ENCODE measurements at regions not wholly inside any gene's neighbourhood (a gene's known extent, or its start where the extent isn't known, plus 50 kb on each side); places are given as distances from the start of the nearest gene placed in this dataset.

- Histone ChIP-seq H3K9ac (ENCODE audit: insufficient read depth, low read length) (no peak overlapping the region), H3K4me3 (replicated peaks in 1 of 4; ENCODE audit: control extremely low read depth in 1 of 4, insufficient read depth in 1 of 4, low read depth in 3 of 4, low read length in 4 of 4) (no peak overlapping the region), H3K9me3 (ENCODE audit: control insufficient read depth, insufficient read depth, low read depth, low read length) (no peaks in the 10 kb centered on the region), H4K20me1 (ENCODE audit: control insufficient read depth, extremely low read depth, insufficient read depth, low read length) (no peaks in the 10 kb centered on the region), H3K79me2 (ENCODE audit: control insufficient read depth, insufficient read depth, low read length) (no peaks in the 10 kb centered on the region), H2AFZ (ENCODE audit: low read length) (no peak overlapping the region), H3K27ac (ENCODE audit: insufficient read depth, low read length) (no peak overlapping the region), H3K36me3 (ENCODE audit: control insufficient read depth, insufficient read depth, low read length) (no peaks in the 10 kb centered on the region), H3K27me3 (ENCODE audit: control insufficient read depth, insufficient read depth, low read length) (no peaks in the 10 kb centered on the region), H3K4me2 (ENCODE audit: extremely low read depth, insufficient read depth, low read length) (no peak overlapping the region), H3K4me1 (ENCODE audit: control insufficient read depth, extremely low read depth, insufficient read depth, low read length) (no peaks in the 10 kb centered on the region)
- TF ChIP-seq CTCF (conservative IDR thresholded peaks at IDR 0.05 in 1 of 2, IDR thresholded peaks at IDR 0.05 in 1 of 2; ENCODE audit: low read depth in 1 of 2, low read length in 2 of 2) (no peak), EZH2 (IDR thresholded peaks at IDR 0.05; ENCODE audit: low read length, missing control alignments) (no peak)
- DNase-seq (ENCODE audit: low read depth in 2 of 2) = no peak
Observed at GRCh38 chr1:5235355-5235899, 581.0 kb downstream of the AJAP1 start.

- Histone ChIP-seq H3K4me3 (replicated peaks in 1 of 4; ENCODE audit: control extremely low read depth in 1 of 4, insufficient read depth in 1 of 4, low read depth in 3 of 4, low read length in 4 of 4) (no peak overlapping the region), H3K79me2 (ENCODE audit: control insufficient read depth, insufficient read depth, low read length) (no peaks in the 10 kb centered on the region), H2AFZ (ENCODE audit: low read length) (no peak overlapping the region), H3K9ac (ENCODE audit: insufficient read depth, low read length) (no peak overlapping the region), H4K20me1 (ENCODE audit: control insufficient read depth, extremely low read depth, insufficient read depth, low read length) (no peaks in the 10 kb centered on the region), H3K4me1 (ENCODE audit: control insufficient read depth, extremely low read depth, insufficient read depth, low read length) (no peaks in the 10 kb centered on the region), H3K27me3 (ENCODE audit: control insufficient read depth, insufficient read depth, low read length) (no peaks in the 10 kb centered on the region), H3K36me3 (ENCODE audit: control insufficient read depth, insufficient read depth, low read length) (no peaks in the 10 kb centered on the region), H3K9me3 (ENCODE audit: control insufficient read depth, insufficient read depth, low read depth, low read length) (no peaks in the 10 kb centered on the region), H3K4me2 (ENCODE audit: extremely low read depth, insufficient read depth, low read length) (no peak overlapping the region), H3K27ac (ENCODE audit: insufficient read depth, low read length) (no peak overlapping the region)
- TF ChIP-seq EZH2 (IDR thresholded peaks at IDR 0.05; ENCODE audit: low read length, missing control alignments) (no peak), CTCF (conservative IDR thresholded peaks at IDR 0.05 in 1 of 2, IDR thresholded peaks at IDR 0.05 in 1 of 2; ENCODE audit: low read depth in 1 of 2, low read length in 2 of 2) (no peak)
- DNase-seq (ENCODE audit: low read depth in 2 of 2) = no peak
Observed at GRCh38 chr1:5232537-5232936, 578.1 kb downstream of the AJAP1 start.

- H3K4me2 ChIP-seq (ENCODE audit: extremely low read depth, insufficient read depth, low read length) = no peak overlapping the region
- H3K79me2 ChIP-seq (ENCODE audit: control insufficient read depth, insufficient read depth, low read length) = no peaks in the 10 kb centered on the region
- TF ChIP-seq CTCF (conservative IDR thresholded peaks at IDR 0.05 in 1 of 2, IDR thresholded peaks at IDR 0.05 in 1 of 2; ENCODE audit: low read depth in 1 of 2, low read length in 2 of 2) = no peak
- no peak for TF ChIP-seq EZH2 (IDR thresholded peaks at IDR 0.05; ENCODE audit: low read length, missing control alignments)
- H3K27ac ChIP-seq (ENCODE audit: insufficient read depth, low read length) = no peak overlapping the region
- H3K9ac ChIP-seq (ENCODE audit: insufficient read depth, low read length) = no peak overlapping the region
- no peak for DNase-seq (ENCODE audit: low read depth in 2 of 2)
- no peak overlapping the region for H2AFZ ChIP-seq (ENCODE audit: low read length)
- no peaks in the 10 kb centered on the region for H3K36me3 ChIP-seq (ENCODE audit: control insufficient read depth, insufficient read depth, low read length)
- no peaks in the 10 kb centered on the region for H3K4me1 ChIP-seq (ENCODE audit: control insufficient read depth, extremely low read depth, insufficient read depth, low read length)
- H3K9me3 ChIP-seq (ENCODE audit: control insufficient read depth, insufficient read depth, low read depth, low read length) = no peaks in the 10 kb centered on the region
- H3K27me3 ChIP-seq (ENCODE audit: control insufficient read depth, insufficient read depth, low read length) = no peaks in the 10 kb centered on the region
- H4K20me1 ChIP-seq (ENCODE audit: control insufficient read depth, extremely low read depth, insufficient read depth, low read length) = no peaks in the 10 kb centered on the region
- no peak overlapping the region for H3K4me3 ChIP-seq (replicated peaks in 1 of 4; ENCODE audit: control extremely low read depth in 1 of 4, insufficient read depth in 1 of 4, low read depth in 3 of 4, low read length in 4 of 4)
Observed at GRCh38 chr1:5231541-5232315, 577.3 kb downstream of the AJAP1 start.

All from fibroblast of lung (primary cell).